ENCODE measurements at regions not wholly inside any gene's neighbourhood (a gene's known extent, or its start where the extent isn't known, plus 50 kb on each side); places are given as distances from the start of the nearest gene placed in this dataset.

GRCh38 chr22:22833059-22833458 lies 54.6 kb upstream of the IGLL5 start:
- Histone ChIP-seq H3K4me1 (ENCODE audit: control insufficient read depth, insufficient read depth, low read length) (peaks cover 7% of the 10 kb centered on the region), H3K27me3 (ENCODE audit: control insufficient read depth, insufficient read depth, low read length) (no peaks in the 10 kb centered on the region), H3K9me3 (ENCODE audit: control insufficient read depth, insufficient read depth, low read length) (no peaks in the 10 kb centered on the region), H3K27ac (ENCODE audit: low read length) (no peak overlapping the region), H3K4me3 (ENCODE audit: low read length) (no peak overlapping the region), H3K36me3 (ENCODE audit: control insufficient read depth, insufficient read depth, low read length) (no peaks in the 10 kb centered on the region)
- Mint-ChIP-seq H3K27ac (peak overlapping the region in 1 of 2 donors; percentile 51), H3K36me3 (peaks cover 9% of the 10 kb centered on the region), H3K27me3 (ENCODE audit: low read depth in 2 of 2) (no peaks in the 10 kb centered on the region), H3K4me1 (peaks cover 22 to 32% of the 10 kb centered on the region in 2 donors), H3K9me3 (peaks cover 4 to 6% of the 10 kb centered on the region in 2 donors), H3K4me3 (no peak overlapping the region)
- TF ChIP-seq, protein P1, sequence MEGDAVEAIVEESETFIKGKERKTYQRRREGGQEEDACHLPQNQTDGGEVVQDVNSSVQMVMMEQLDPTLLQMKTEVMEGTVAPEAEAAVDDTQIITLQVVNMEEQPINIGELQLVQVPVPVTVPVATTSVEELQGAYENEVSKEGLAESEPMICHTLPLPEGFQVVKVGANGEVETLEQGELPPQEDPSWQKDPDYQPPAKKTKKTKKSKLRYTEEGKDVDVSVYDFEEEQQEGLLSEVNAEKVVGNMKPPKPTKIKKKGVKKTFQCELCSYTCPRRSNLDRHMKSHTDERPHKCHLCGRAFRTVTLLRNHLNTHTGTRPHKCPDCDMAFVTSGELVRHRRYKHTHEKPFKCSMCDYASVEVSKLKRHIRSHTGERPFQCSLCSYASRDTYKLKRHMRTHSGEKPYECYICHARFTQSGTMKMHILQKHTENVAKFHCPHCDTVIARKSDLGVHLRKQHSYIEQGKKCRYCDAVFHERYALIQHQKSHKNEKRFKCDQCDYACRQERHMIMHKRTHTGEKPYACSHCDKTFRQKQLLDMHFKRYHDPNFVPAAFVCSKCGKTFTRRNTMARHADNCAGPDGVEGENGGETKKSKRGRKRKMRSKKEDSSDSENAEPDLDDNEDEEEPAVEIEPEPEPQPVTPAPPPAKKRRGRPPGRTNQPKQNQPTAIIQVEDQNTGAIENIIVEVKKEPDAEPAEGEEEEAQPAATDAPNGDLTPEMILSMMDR (IDR thresholded peaks at IDR 0.05): no peak
- ATAC-seq (no peak), DNase-seq (no peak)
- intact Hi-C loops (cut with micrococcal nuclease): no loop called here
- 93% methylated on average over 3 of the region's 3 CpGs for WGBS (ENCODE audit: insufficient coverage)

DNA sequence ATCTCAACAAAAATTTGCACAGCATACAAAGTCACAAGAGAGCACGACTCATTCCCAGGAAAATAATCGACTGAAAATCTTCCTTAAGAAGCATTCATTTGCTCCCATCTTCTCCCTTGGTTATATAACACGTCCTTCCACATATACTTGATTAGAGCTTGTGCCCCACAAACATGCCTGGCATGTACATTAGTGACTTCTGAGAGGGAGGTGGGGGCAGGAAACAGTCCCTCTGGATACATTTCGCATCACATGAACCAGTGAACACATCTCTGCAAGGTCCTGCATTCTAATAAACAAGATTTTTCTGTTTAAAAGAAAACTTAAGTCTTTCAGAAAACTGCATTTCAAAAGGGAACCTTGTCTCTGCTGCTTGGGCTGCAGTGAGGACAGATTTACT lies 54.1 kb upstream of the IGLL5 start:
- no peak for ATAC-seq
- H3K36me3 ChIP-seq (ENCODE audit: control insufficient read depth, insufficient read depth, low read length): no peaks in the 10 kb centered on the region
- WGBS (ENCODE audit: insufficient coverage): 86% methylated on average over 4 of the region's 4 CpGs
- intact Hi-C loops (cut with micrococcal nuclease): no loop called here
- no peak overlapping the region for H3K4me3 ChIP-seq (ENCODE audit: low read length)
- H3K27me3 Mint-ChIP-seq (ENCODE audit: low read depth in 2 of 2): no peaks in the 10 kb centered on the region
- H3K36me3 Mint-ChIP-seq: peaks cover 9% of the 10 kb centered on the region
- peaks cover 4 to 6% of the 10 kb centered on the region in 2 donors for H3K9me3 Mint-ChIP-seq
- peak overlapping the region in 1 of 2 donors; percentile 51 for H3K27ac Mint-ChIP-seq
- peaks cover 11% of the 10 kb centered on the region for H3K4me1 ChIP-seq (ENCODE audit: control insufficient read depth, insufficient read depth, low read length)
- DNase-seq: no peak
- H3K27ac ChIP-seq (ENCODE audit: low read length): no peak overlapping the region
- H3K4me3 Mint-ChIP-seq: no peak overlapping the region
- peaks cover 26 to 36% of the 10 kb centered on the region in 2 donors for H3K4me1 Mint-ChIP-seq
- TF ChIP-seq, protein P1 (IDR thresholded peaks at IDR 0.05): no peak
- H3K9me3 ChIP-seq (ENCODE audit: control insufficient read depth, insufficient read depth, low read length): no peaks in the 10 kb centered on the region
- no peaks in the 10 kb centered on the region for H3K27me3 ChIP-seq (ENCODE audit: control insufficient read depth, insufficient read depth, low read length)

DNA sequence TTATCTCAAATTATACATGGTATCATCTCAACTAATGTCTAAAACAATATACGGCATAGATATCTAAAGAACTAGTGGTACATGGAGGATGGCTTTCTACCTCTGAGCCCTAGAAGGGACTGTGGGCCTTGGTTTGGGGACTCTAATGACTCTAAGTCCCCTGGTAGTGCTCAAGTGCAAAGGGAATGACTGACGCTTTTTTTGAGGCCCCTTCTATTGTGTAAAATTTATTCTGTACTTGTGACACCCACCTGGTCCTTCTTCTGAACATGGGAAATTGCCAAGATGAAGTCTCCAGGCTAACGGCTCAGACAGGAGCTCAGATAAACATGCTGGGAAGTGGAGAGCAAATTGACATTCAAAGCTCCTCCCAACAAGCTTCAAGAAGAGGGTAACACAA lies 53.4 kb upstream of the IGLL5 start:
- Mint-ChIP-seq H3K36me3 (peaks cover 9% of the 10 kb centered on the region), H3K4me3 (no peak overlapping the region), H3K4me1 (peaks cover 33 to 43% of the 10 kb centered on the region in 2 donors), H3K27ac (peak overlapping the region; percentile 39 to 51), H3K27me3 (ENCODE audit: low read depth in 2 of 2) (no peaks in the 10 kb centered on the region), H3K9me3 (peaks cover 4 to 6% of the 10 kb centered on the region in 2 donors)
- no peaks in the 10 kb centered on the region for H3K9me3 ChIP-seq (ENCODE audit: control insufficient read depth, insufficient read depth, low read length)
- WGBS (ENCODE audit: insufficient coverage): 88% methylated on average over 3 of the region's 3 CpGs
- DNase-seq (no peak), ATAC-seq (no peak)
- H3K4me1 ChIP-seq (ENCODE audit: control insufficient read depth, insufficient read depth, low read length): peaks cover 16% of the 10 kb centered on the region
- intact Hi-C loops (cut with micrococcal nuclease): no loop called here
- H3K27me3 ChIP-seq (ENCODE audit: control insufficient read depth, insufficient read depth, low read length): no peaks in the 10 kb centered on the region
- TF ChIP-seq, protein P1 (IDR thresholded peaks at IDR 0.05): no peak
- H3K36me3 ChIP-seq (ENCODE audit: control insufficient read depth, insufficient read depth, low read length): no peaks in the 10 kb centered on the region
- H3K27ac ChIP-seq (ENCODE audit: low read length): no peak overlapping the region
- no peak overlapping the region for H3K4me3 ChIP-seq (ENCODE audit: low read length)

DNA sequence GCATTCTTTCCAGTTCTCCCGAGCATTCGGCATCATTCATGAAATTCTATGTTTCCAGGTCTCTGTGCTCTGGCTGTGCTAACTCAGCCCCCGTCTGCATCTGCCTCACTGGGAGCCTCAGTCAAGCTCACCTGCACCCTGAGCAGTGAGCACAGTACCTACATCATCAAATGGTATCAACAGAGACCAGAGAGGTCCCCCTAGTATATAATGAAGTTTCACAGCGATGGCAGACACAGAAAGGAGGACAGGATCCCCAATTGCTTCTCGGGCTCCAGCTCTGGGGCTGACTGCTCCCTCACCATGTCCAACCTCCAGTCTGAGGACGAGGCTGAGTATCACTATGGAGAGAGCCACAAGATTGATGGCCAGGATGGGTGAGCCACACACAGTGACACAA lies 52.8 kb upstream of the IGLL5 start:
- no peak for ATAC-seq
- Histone ChIP-seq H3K36me3 (ENCODE audit: control insufficient read depth, insufficient read depth, low read length) (no peaks in the 10 kb centered on the region), H3K4me1 (ENCODE audit: control insufficient read depth, insufficient read depth, low read length) (peaks cover 16% of the 10 kb centered on the region), H3K27me3 (ENCODE audit: control insufficient read depth, insufficient read depth, low read length) (no peaks in the 10 kb centered on the region), H3K4me3 (ENCODE audit: low read length) (no peak overlapping the region), H3K27ac (ENCODE audit: low read length) (no peak overlapping the region), H3K9me3 (ENCODE audit: control insufficient read depth, insufficient read depth, low read length) (no peaks in the 10 kb centered on the region)
- Mint-ChIP-seq H3K4me3 (no peak overlapping the region), H3K27me3 (ENCODE audit: low read depth in 2 of 2) (no peaks in the 10 kb centered on the region), H3K4me1 (peaks cover 34 to 43% of the 10 kb centered on the region in 2 donors), H3K27ac (peak overlapping the region in 1 of 2 donors; percentile 39), H3K9me3 (peaks cover 4 to 6% of the 10 kb centered on the region in 2 donors), H3K36me3 (peaks cover 9% of the 10 kb centered on the region)
- intact Hi-C loops (cut with micrococcal nuclease): no loop called here
- WGBS (ENCODE audit: insufficient coverage): 94% methylated on average over 6 of the region's 6 CpGs
- no peak for DNase-seq
- TF ChIP-seq, protein P1 (IDR thresholded peaks at IDR 0.05): no peak
